HCT116 (cell line): ENCODE measurements at regions not wholly inside any gene's neighbourhood (a gene's known extent, or its start where the extent isn't known, plus 50 kb on each side); places are given as distances from the start of the nearest gene placed in this dataset.

Experiments used
- ATAC-seq: fragments of 200-7000 bp; cut with Tn5 transposase; 2 replicates; pipeline ENCODE4 v1.9.1; 2020; ENCODE audit warnings: mild to moderate bottlenecking, moderate library complexity
- BruUV-seq: library from RNA; stranded (reverse); fragments of 400-500 nt; replicated peaks from 2 replicates; lab custom pipeline; 2021; lab: Mats Ljungman, UMichigan
- CTCF ChIA-PET: fragments of 300-600 bp; sonication (Branson Sonifier 250); formaldehyde crosslinking; loops from one replicate; lab custom pipeline; 2021; ENCODE audit warnings: antibody characterized with exemption; lab: Charles Lee
- POLR2A ChIA-PET: fragments of 300-600, 350-600 bp; sonication (Branson Sonifier 250); formaldehyde crosslinking; loops from one replicate; lab custom pipeline; 2021; ENCODE audit warnings: antibody characterized with exemption; lab: Charles Lee
- RAD21 ChIA-PET, 2 experiments: fragments of 300-600 bp; sonication (Branson Sonifier 250); formaldehyde crosslinking; loops; one replicate each; lab custom pipeline; 2023; ENCODE audit warnings: low total read pairs in 2 of 2; ENCODE audit not compliant: uncharacterized antibody in 2 of 2, unreplicated experiment in 2 of 2, low non-redundant PET in 1 of 2; lab: Charles Lee
- DNase-seq: peaks from one replicate; pipeline ENCODE4 v3.0.0-alpha.2; 2010; ENCODE audit warnings: low read depth, low spot score
- H2AFZ ChIP-seq: fragments of 200-600 bp; shearing (Covaris generic), sonication (generic); 2 replicates; pipeline ENCODE4 v1.6.1; 2017; ENCODE audit warnings: low read depth, mixed run types, mixed read lengths, antibody characterized with exemption, low read length; ENCODE audit not compliant: poor library complexity, severe bottlenecking
- H3K27ac ChIP-seq: 2 replicates; pipeline ENCODE4 v1.5.1; 2012; ENCODE audit warnings: low read depth, low read length
- H3K27me3 ChIP-seq: fragments of 200-600 bp; sonication (generic); 2 replicates; pipeline ENCODE4 v1.6.1; 2016; ENCODE audit warnings: mixed run types, low read length, mixed read lengths; ENCODE audit not compliant: insufficient read depth
- H3K36me3 ChIP-seq, 2 experiments: fragments of 200-500 bp in 1 of 2; fragments of 200-600 bp in 1 of 2; sonication (Bioruptor generic) in 1 of 2; sonication (generic) in 1 of 2; 2 replicates each; pipeline versions ENCODE4 v1.5.1 to v1.6.1; 2014 to 2016; ENCODE audit warnings: low read length in 2 of 2, inconsistent platforms in 1 of 2, mixed read lengths in 1 of 2, mixed run types in 1 of 2; ENCODE audit not compliant: insufficient read depth in 2 of 2, control insufficient read depth in 1 of 2
- H3K4me1 ChIP-seq, 2 experiments: fragments of 200-600 bp in 1 of 2; sonication (generic) in 1 of 2; 2 replicates each; pipeline versions ENCODE4 v1.5.1 to v1.6.1; 2012 to 2017; ENCODE audit warnings: low read length in 2 of 2, inconsistent platforms in 1 of 2, mild to moderate bottlenecking in 1 of 2, mixed read lengths in 1 of 2, mixed run types in 1 of 2, moderate library complexity in 1 of 2; ENCODE audit not compliant: insufficient read depth in 2 of 2, control insufficient read depth in 1 of 2
- H3K4me2 ChIP-seq: fragments of 200-600 bp; sonication (generic); 2 replicates; pipeline ENCODE4 v1.6.1; 2017; ENCODE audit warnings: mixed run types, low read length, mixed read lengths
- H3K4me3 ChIP-seq, 2 experiments: fragments of 200-600 bp in 1 of 2; sonication (generic) in 1 of 2; replicated peaks in 1 of 2; 2 replicates each; pipeline ENCODE4 v1.5.1; 2011 to 2016; ENCODE audit warnings: low read length in 2 of 2, control low read depth in 1 of 2, low read depth in 1 of 2, mild to moderate bottlenecking in 1 of 2, mixed read lengths in 1 of 2, mixed run types in 1 of 2
- H3K79me2 ChIP-seq: fragments of 200-600 bp; sonication (generic); 2 replicates; pipeline ENCODE4 v1.6.1; 2017; ENCODE audit warnings: mild to moderate bottlenecking, mixed run types, low read length, moderate library complexity, mixed read lengths; ENCODE audit not compliant: insufficient read depth
- H3K9ac ChIP-seq: fragments of 200-600 bp; sonication (generic); 2 replicates; pipeline ENCODE4 v1.6.1; 2016; ENCODE audit warnings: low read length, mixed read lengths
- H3K9me2 ChIP-seq: fragments of 200-600 bp; sonication (generic), shearing (Covaris generic); 2 replicates; pipeline ENCODE4 v1.6.1; 2017; ENCODE audit warnings: mixed run types, mild to moderate bottlenecking, moderate library complexity; ENCODE audit not compliant: insufficient read depth
- H3K9me3 ChIP-seq, 2 experiments: fragments of 200-500 bp in 1 of 2; fragments of 200-600 bp in 1 of 2; sonication (Bioruptor generic) in 1 of 2; sonication (generic) in 1 of 2; 2 replicates each; pipeline ENCODE4 v1.6.1; 2014 to 2017; ENCODE audit warnings: low read length in 2 of 2, mixed read lengths in 2 of 2, inconsistent platforms in 1 of 2, low read depth in 1 of 2, mild to moderate bottlenecking in 1 of 2, mixed run types in 1 of 2, moderate library complexity in 1 of 2; ENCODE audit not compliant: control insufficient read depth in 1 of 2, insufficient read depth in 1 of 2
- H4K20me1 ChIP-seq: fragments of 200-600 bp; sonication (generic), shearing (Covaris generic); 2 replicates; pipeline ENCODE4 v1.6.1; 2017; ENCODE audit warnings: mixed run types, mild to moderate bottlenecking, moderate library complexity; ENCODE audit not compliant: insufficient read depth
- CBX3 ChIP-seq: IDR thresholded peaks from 2 replicates; pipeline ENCODE4 v1.6.1; 2012; ENCODE audit warnings: low read depth
- CTCF ChIP-seq, 3 experiments: fragments of 200-600 bp in 1 of 3; sonication (generic) in 1 of 3; IDR thresholded peaks in 2 of 3; conservative IDR thresholded peaks in 1 of 3; 2 replicates each; pipeline ENCODE4 v1.5.1; 2012 to 2017; ENCODE audit warnings: low read depth in 2 of 3, low read length in 2 of 3, antibody characterized with exemption in 1 of 3, borderline replicate concordance in 1 of 3, control low read depth in 1 of 3, mild to moderate bottlenecking in 1 of 3, mixed read lengths in 1 of 3, mixed run types in 1 of 3, moderate library complexity in 1 of 3; ENCODE audit not compliant: insufficient read depth in 1 of 3
- EGR1 ChIP-seq: IDR thresholded peaks from 2 replicates; pipeline ENCODE4 v1.6.1; 2012; ENCODE audit warnings: low read depth
- FOSL1 ChIP-seq: IDR thresholded peaks from 2 replicates; pipeline ENCODE4 v1.6.1; 2012; ENCODE audit warnings: low read depth
- JUND ChIP-seq: IDR thresholded peaks from 2 replicates; pipeline ENCODE4 v1.6.1; 2012
- MAX ChIP-seq: IDR thresholded peaks from 2 replicates; pipeline ENCODE4 v1.6.1; 2012
- POLR2AphosphoS5 ChIP-seq: IDR thresholded peaks from 2 replicates; pipeline ENCODE4 v1.6.1; 2011; ENCODE audit warnings: mild to moderate bottlenecking, low read depth, low read length, moderate library complexity
- REST ChIP-seq: IDR thresholded peaks from 2 replicates; pipeline ENCODE4 v1.6.1; 2012; ENCODE audit warnings: low read depth
- SP1 ChIP-seq: IDR thresholded peaks from 2 replicates; pipeline ENCODE4 v1.6.1; 2012; ENCODE audit warnings: low read depth
- SRF ChIP-seq: IDR thresholded peaks from 2 replicates; pipeline ENCODE4 v1.6.1; 2012; ENCODE audit warnings: low read depth
- TCF7L2 ChIP-seq: IDR thresholded peaks from 2 replicates; pipeline ENCODE4 v1.7.0; 2011; ENCODE audit warnings: borderline replicate concordance, inconsistent platforms; ENCODE audit not compliant: insufficient read depth, insufficient read length; ENCODE audit errors: extremely low read depth
- ZBTB33 ChIP-seq: IDR thresholded peaks from 2 replicates; pipeline ENCODE4 v1.6.1; 2011; ENCODE audit warnings: mild to moderate bottlenecking, low read length, moderate library complexity; ENCODE audit not compliant: insufficient replicate concordance; ENCODE audit errors: extremely low read depth
- ZFX ChIP-seq: fragments of 450-650 bp; IDR thresholded peaks from 2 replicates; pipeline ENCODE4 v1.6.1; 2017
- ZNF274 ChIP-seq: fragments of 200-500 bp; sonication (Bioruptor generic); IDR thresholded peaks from 2 replicates; pipeline ENCODE4 v1.6.1; 2014; ENCODE audit warnings: mild to moderate bottlenecking, low read depth, low read length, inconsistent platforms
- intact Hi-C: fragments of 100-400 bp; cut with micrococcal nuclease; formaldehyde crosslinking; loops from 2 replicates; pipeline ENCODE4 v1.10.0; 2022

GRCh38 chr2:39490586-39490985 lies 53.5 kb upstream of the MAP4K3 start (continued):
- TF ChIP-seq CTCF (IDR thresholded peaks at IDR 0.05 in 2 of 3, conservative IDR thresholded peaks at IDR 0.05 in 1 of 3; ENCODE audit: borderline replicate concordance in 1 of 3, insufficient read depth in 1 of 3, low read depth in 2 of 3, low read length in 2 of 3) = no peak
- TF ChIP-seq TCF7L2 = no peak
- TF ChIP-seq ZFX = no peak
- TF ChIP-seq ZNF274 = no peak
- no peak for TF ChIP-seq POLR2AphosphoS5

- intact Hi-C loops = no loop called here
- H3K9me2 ChIP-seq = no peaks in the 10 kb centered on the region
- no peak overlapping the region for H2AFZ ChIP-seq
- ATAC-seq = no peak
- DNase-seq = no peak
- H3K4me2 ChIP-seq = no peak overlapping the region
- BruUV-seq = no TSS peak
- no peak overlapping the region for H3K4me3 ChIP-seq
- no peak overlapping the region for H3K27ac ChIP-seq
- H3K36me3 ChIP-seq = no peaks in the 10 kb centered on the region
- no peaks in the 10 kb centered on the region for H3K9me3 ChIP-seq
- ChIA-PET POLR2A (no interaction called here), RAD21 (interaction anchor here in 1 of 2 experiments (0.6 kb wide), 1 partner anchor 12 kb away, joined by 5 read pairs; no protein-coding TSS in a partner anchor), CTCF (interaction anchor here (1.4 kb wide), 1 partner anchor 239 kb away, joined by 3 read pairs; no protein-coding TSS in a partner anchor)
- H4K20me1 ChIP-seq = no peaks in the 10 kb centered on the region
- no peak overlapping the region for H3K9ac ChIP-seq
- H3K27me3 ChIP-seq = no peaks in the 10 kb centered on the region
- no peaks in the 10 kb centered on the region for H3K79me2 ChIP-seq
- peaks cover 0 to 4% of the 10 kb centered on the region in 2 experiments; a peak in 2 of 4 replicates for H3K4me1 ChIP-seq
- TF ChIP-seq JUND (no peak), REST (no peak), FOSL1 (no peak), EGR1 (no peak), SRF (no peak), CTCF (IDR thresholded peaks at IDR 0.05 in 2 of 3, conservative IDR thresholded peaks at IDR 0.05 in 1 of 3; ENCODE audit: borderline replicate concordance in 1 of 3, insufficient read depth in 1 of 3, low read depth in 2 of 3, low read length in 2 of 3) (no peak), MAX (no peak), TCF7L2 (no peak), ZBTB33 (no peak), CBX3 (no peak), ZNF274 (no peak), SP1 (no peak)
These were observed 54.6 kb upstream of the MAP4K3 start for GRCh38 chr2:39491653-39492052.
